ENCODE measurements at regions not wholly inside any gene's neighbourhood (a gene's known extent, or its start where the extent isn't known, plus 50 kb on each side); places are given as distances from the start of the nearest gene placed in this dataset.

DNA sequence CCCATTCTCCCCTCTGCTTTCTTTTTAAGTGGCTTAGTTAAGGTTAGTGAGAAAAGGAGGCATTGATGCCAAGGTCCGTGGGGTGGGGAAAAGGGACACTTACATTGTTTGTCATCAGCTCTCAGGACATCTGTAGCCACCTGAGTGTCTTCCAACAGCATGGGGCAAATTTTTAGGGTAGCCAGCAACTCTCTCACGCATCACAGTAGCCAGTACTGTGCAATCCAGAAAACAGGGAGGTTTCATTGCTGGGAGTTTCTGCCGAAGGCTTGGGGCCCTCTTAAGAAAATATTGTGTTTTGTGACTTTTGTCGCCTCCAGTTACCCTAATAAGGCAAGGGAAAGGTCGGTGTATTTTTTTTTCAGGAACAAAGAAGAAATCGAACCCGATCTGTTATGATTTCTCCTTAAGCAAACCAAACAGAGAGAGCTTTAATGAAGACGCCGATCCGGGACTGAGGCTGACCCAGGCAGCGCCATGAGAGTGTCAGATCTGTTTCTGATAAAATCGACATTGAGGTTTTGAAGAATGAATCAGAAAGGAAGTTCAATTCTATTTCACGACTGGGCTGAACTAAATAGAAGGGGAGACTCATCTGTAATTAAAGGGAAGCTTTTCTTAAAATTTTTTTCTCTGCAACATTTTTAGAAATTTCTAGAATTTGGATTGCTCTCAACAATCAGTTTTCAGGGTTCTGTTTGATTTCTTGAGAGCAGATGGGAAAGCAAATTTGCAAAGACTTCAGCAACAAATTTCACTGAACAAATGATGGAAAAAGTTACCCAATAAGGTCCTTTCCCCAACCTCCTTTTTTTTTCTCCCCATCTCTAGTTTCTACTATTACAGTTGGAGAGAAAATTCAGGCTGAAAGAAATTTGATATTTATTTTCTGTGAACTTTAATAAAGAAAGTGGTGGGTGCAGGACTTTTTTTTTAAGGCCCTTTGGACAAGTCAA, 144.7 kb upstream of the IRX3 start:
- Histone ChIP-seq H3K27ac (ENCODE audit: low read depth, low read length) (no peak overlapping the region), H3K9me3 (ENCODE audit: control insufficient read depth, insufficient read depth, low read depth, low read length) (peaks cover 21% of the 10 kb centered on the region), H3K4me1 (ENCODE audit: control insufficient read depth, insufficient read depth, low read length) (0 out of 2 replicates have a peak, but pooled peaks cover 5% of the 10 kb centered on the region), H3K9ac (ENCODE audit: low read length) (no peak overlapping the region), H3K27me3 (ENCODE audit: control insufficient read depth, insufficient read depth, low read length) (0 out of 2 replicates have a peak, but pooled peaks cover 9% of the 10 kb centered on the region), H3K36me3 (ENCODE audit: control insufficient read depth, insufficient read depth, low read length) (no peaks in the 10 kb centered on the region), H3K4me3 (ENCODE audit: low read depth, low read length) (no peak overlapping the region)

DNA sequence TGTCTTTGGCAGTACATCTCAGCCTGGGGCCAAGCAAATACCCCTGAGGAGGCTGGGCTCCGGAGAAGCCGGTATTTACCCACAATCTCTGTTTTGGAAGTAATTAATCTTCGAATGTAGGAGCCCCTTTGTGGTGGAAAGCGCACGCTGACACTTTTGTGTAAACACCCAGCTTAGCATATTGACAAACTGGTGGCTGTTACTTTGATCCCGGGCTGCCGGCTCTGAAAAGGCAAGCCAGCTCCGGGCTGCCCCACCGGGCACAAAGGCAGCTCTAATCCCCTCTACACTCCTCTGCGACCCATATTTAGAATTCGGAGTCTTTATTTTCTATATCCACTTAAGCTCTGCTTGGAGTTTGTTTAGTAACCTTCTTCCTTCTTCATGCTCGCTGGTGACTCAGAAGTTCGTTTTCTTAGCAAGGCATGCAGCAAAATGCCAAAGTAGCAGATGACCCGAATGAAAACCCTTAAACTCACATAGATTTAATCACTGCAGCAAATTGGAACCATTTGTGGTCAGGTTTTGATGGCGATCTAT, 144.0 kb upstream of the IRX3 start:
- H3K27ac ChIP-seq (ENCODE audit: low read depth, low read length), result no peak overlapping the region
- H3K36me3 ChIP-seq (ENCODE audit: control insufficient read depth, insufficient read depth, low read length), result no peaks in the 10 kb centered on the region
- no peak overlapping the region for H3K4me3 ChIP-seq (ENCODE audit: low read depth, low read length)
- peaks cover 21% of the 10 kb centered on the region for H3K9me3 ChIP-seq (ENCODE audit: control insufficient read depth, insufficient read depth, low read depth, low read length)
- peaks cover 5% of the 10 kb centered on the region; the same call in 1 of the 2 replicates for H3K4me1 ChIP-seq (ENCODE audit: control insufficient read depth, insufficient read depth, low read length)
- H3K9ac ChIP-seq (ENCODE audit: low read length), result no peak overlapping the region
- H3K27me3 ChIP-seq (ENCODE audit: control insufficient read depth, insufficient read depth, low read length), result 0 out of 2 replicates have a peak, but pooled peaks cover 12% of the 10 kb centered on the region

DNA sequence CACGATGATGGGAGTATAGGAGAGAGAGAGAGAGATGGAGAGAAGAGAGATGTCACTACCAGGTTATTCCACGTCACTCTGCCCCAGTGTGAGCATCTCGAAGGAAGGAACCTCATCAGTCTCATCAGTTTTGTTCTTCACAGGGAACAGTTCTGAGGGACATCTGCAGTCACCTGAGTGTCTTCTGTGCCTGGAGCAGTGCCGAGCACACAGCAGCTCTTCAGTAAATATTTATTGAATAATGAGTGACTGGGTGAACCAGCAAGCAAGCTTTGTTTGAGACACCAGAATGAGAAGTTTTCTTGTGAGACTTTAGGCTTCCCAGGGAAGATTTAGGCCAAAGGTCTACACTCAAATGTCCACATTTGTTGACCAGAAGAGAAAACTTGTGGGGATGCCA, 142.4 kb upstream of the IRX3 start:
- Histone ChIP-seq H3K4me1 (ENCODE audit: control insufficient read depth, insufficient read depth, low read length) (peaks cover 5% of the 10 kb centered on the region; the same call in 1 of the 2 replicates), H3K4me3 (ENCODE audit: low read depth, low read length) (no peak overlapping the region), H3K27me3 (ENCODE audit: control insufficient read depth, insufficient read depth, low read length) (0 out of 2 replicates have a peak, but pooled peaks cover 13% of the 10 kb centered on the region), H3K9me3 (ENCODE audit: control insufficient read depth, insufficient read depth, low read depth, low read length) (peaks cover 16% of the 10 kb centered on the region), H3K27ac (ENCODE audit: low read depth, low read length) (no peak overlapping the region), H3K36me3 (ENCODE audit: control insufficient read depth, insufficient read depth, low read length) (no peaks in the 10 kb centered on the region), H3K9ac (ENCODE audit: low read length) (no peak overlapping the region)

DNA sequence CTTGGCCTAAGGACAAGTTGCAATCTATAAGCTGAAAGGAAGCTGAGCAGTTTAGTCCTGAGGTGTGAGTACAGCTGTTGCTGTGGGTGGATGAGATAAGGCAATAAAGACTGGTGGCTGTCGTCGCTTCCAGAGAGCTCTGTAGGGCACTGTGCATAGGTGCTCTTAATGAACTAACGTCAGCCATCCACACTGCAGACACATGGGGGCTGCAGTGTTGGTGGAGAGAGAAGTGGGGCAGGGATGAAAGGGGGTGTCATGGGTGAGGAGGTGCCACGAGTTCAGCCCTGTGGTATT, 139.9 kb upstream of the IRX3 start:
- Histone ChIP-seq H3K36me3 (ENCODE audit: control insufficient read depth, insufficient read depth, low read length) (no peaks in the 10 kb centered on the region), H3K27ac (ENCODE audit: low read depth, low read length) (no peak overlapping the region), H3K9me3 (ENCODE audit: control insufficient read depth, insufficient read depth, low read depth, low read length) (peaks cover 16% of the 10 kb centered on the region), H3K4me1 (ENCODE audit: control insufficient read depth, insufficient read depth, low read length) (peaks cover 5% of the 10 kb centered on the region; the same call in 1 of the 2 replicates), H3K27me3 (ENCODE audit: control insufficient read depth, insufficient read depth, low read length) (0 out of 2 replicates have a peak, but pooled peaks cover 13% of the 10 kb centered on the region), H3K4me3 (ENCODE audit: low read depth, low read length) (no peak overlapping the region), H3K9ac (ENCODE audit: low read length) (no peak overlapping the region)

DNA sequence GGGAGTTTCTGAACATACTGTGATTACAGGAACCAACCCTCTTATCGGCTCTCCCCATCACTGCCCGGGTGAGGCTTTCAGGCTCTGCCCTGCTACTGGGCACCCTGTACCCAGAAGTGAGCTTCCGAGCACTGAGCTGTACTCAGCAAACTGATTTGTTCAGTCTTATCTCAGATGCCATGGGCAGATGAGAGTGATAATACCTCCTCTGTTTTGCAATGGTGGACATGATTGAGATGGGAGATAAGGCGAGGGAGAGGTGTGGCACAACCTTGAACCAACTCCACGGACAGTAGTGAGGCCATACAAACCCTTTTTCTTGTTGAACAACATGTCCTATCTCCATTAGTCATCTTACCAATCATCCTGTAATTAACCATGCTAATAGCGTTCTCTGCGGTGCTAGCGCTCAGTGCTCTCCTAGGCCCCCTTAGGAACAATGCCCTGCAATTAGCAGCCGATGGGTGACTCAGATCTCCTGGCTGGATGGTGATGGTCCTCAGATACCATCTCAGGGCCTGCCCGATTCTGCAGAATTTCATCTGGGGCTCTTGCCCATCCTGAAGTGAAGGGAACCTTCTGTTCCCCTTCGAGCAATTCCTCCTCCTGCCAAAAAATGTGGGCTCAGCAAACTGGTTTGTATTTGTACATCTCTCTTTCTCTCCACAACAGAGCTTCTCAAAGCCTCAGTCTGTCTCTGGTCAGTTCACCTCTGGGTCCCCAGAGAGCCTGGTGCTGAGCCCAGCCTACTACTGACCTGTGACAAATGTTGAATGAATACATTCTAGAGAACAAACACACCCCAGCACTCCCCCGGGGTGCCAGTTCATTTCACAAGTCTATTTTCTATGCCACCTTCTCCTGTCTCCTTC, 139.3 kb upstream of the IRX3 start:
- Histone ChIP-seq H3K4me1 (ENCODE audit: control insufficient read depth, insufficient read depth, low read length) (peaks cover 2% of the 10 kb centered on the region; the same call in 1 of the 2 replicates), H3K9ac (ENCODE audit: low read length) (no peak overlapping the region), H3K36me3 (ENCODE audit: control insufficient read depth, insufficient read depth, low read length) (no peaks in the 10 kb centered on the region), H3K4me3 (ENCODE audit: low read depth, low read length) (no peak overlapping the region), H3K9me3 (ENCODE audit: control insufficient read depth, insufficient read depth, low read depth, low read length) (peaks cover 16% of the 10 kb centered on the region), H3K27me3 (ENCODE audit: control insufficient read depth, insufficient read depth, low read length) (0 out of 2 replicates have a peak, but pooled peaks cover 8% of the 10 kb centered on the region), H3K27ac (ENCODE audit: low read depth, low read length) (no peak overlapping the region)

DNA sequence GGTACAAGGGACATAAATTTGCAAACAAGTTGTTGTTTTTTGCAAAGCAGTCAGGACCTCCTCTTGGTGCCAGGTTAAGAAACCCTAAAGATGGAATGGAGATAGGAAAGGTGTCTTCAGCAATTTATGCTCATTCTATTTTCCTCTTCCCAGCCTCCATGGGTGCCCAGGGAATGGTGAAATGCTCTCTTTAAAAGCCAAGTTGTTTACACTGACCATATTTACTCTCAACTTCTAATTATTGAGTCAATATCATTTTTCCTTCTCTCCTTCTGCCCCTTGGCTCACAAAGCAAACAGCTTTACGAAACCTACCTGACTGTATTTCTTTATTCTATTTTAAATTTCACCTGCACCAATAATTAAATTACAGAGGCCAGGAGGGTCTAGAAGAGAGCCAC, 138.5 kb upstream of the IRX3 start:
- H3K4me1 ChIP-seq (ENCODE audit: control insufficient read depth, insufficient read depth, low read length), result no peaks in the 10 kb centered on the region; the same call in 1 of the 2 replicates

DNA sequence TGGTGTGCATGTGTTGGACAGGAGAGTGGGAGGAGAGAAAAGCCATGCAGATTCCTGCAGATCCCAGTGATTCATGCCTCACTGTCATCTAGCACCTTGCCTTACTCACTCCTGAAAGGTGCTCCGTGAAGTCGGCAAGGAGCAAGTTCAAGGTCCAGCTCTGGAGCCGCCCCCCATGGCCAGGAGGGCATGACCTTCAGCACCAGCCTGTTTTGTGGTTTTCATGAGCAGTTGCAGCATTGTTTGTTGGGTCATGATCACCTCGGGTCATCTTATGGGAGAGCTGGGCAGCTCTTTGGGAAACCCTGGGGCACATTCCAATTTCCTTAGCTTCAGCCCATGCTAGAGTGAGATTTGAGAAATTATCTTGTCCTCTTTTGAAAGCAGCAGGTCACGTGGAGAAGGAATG, 137.5 kb upstream of the IRX3 start:
- no peak overlapping the region for H3K27ac ChIP-seq (ENCODE audit: low read depth, low read length)
- 0 out of 2 replicates have a peak, but pooled peaks cover 8% of the 10 kb centered on the region for H3K27me3 ChIP-seq (ENCODE audit: control insufficient read depth, insufficient read depth, low read length)

More for the DNA sequence above, 138.5 kb upstream of the IRX3 start:
- no peak overlapping the region for H3K4me3 ChIP-seq (ENCODE audit: low read depth, low read length)
- no peak overlapping the region for H3K27ac ChIP-seq (ENCODE audit: low read depth, low read length)
- H3K27me3 ChIP-seq (ENCODE audit: control insufficient read depth, insufficient read depth, low read length), result 0 out of 2 replicates have a peak, but pooled peaks cover 8% of the 10 kb centered on the region
- H3K9ac ChIP-seq (ENCODE audit: low read length), result no peak overlapping the region
- H3K36me3 ChIP-seq (ENCODE audit: control insufficient read depth, insufficient read depth, low read length), result no peaks in the 10 kb centered on the region
- peaks cover 14% of the 10 kb centered on the region for H3K9me3 ChIP-seq (ENCODE audit: control insufficient read depth, insufficient read depth, low read depth, low read length)

DNA sequence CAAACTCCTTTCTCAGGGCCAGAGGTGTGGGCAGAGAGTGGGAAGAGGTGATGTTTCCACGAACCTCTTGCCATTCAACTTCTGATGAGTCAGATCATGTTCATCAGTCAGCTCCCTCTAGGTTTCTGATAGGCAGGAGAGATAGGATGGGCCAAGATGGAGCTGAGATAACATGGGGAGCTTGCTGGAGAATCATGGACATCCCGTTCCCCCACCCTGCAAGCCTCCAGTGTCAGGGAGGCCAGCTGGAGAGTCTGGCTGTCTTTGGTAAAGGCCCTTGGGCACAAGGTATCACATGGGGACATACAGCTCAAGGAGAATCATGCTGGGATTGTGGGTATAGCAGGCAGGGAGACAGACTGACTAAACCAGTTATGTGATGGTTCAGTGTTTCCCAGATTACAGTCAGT, 136.0 kb upstream of the IRX3 start:
- no peak overlapping the region for H3K4me3 ChIP-seq (ENCODE audit: low read depth, low read length)
- H3K9ac ChIP-seq (ENCODE audit: low read length), result no peak overlapping the region
- H3K36me3 ChIP-seq (ENCODE audit: control insufficient read depth, insufficient read depth, low read length), result no peaks in the 10 kb centered on the region
- no peaks in the 10 kb centered on the region; the same call in 1 of the 2 replicates for H3K4me1 ChIP-seq (ENCODE audit: control insufficient read depth, insufficient read depth, low read length)
- no peak overlapping the region for H3K27ac ChIP-seq (ENCODE audit: low read depth, low read length)
- no peaks in the 10 kb centered on the region for H3K9me3 ChIP-seq (ENCODE audit: control insufficient read depth, insufficient read depth, low read depth, low read length)
- 0 out of 2 replicates have a peak, but pooled peaks cover 4% of the 10 kb centered on the region for H3K27me3 ChIP-seq (ENCODE audit: control insufficient read depth, insufficient read depth, low read length)

More for the DNA sequence above, 137.5 kb upstream of the IRX3 start:
- Histone ChIP-seq H3K4me3 (ENCODE audit: low read depth, low read length) (no peak overlapping the region), H3K9me3 (ENCODE audit: control insufficient read depth, insufficient read depth, low read depth, low read length) (peaks cover 4% of the 10 kb centered on the region; the same call in 1 of the 2 replicates), H3K4me1 (ENCODE audit: control insufficient read depth, insufficient read depth, low read length) (no peaks in the 10 kb centered on the region; the same call in 1 of the 2 replicates), H3K36me3 (ENCODE audit: control insufficient read depth, insufficient read depth, low read length) (no peaks in the 10 kb centered on the region), H3K9ac (ENCODE audit: low read length) (no peak overlapping the region)

DNA sequence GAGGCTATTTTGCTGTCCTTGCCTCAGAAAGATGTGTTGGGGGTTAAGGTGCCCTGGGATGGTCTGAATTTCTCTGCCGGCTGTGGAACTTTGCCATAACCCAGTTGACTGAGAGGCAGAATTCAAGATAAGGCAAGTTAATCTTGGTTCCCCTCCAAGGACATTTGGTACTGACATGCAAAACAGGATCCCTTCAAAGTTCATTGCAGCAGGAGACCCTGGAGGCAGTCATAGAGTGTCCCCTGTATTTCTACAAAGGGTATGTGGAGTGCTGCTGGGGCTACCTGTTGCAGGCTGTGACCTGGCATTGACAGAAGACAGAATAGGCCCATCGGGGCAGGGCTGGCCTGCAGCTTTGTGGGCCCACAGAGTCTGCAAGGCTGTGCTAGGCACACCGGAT, 135.6 kb upstream of the IRX3 start:
- no peaks in the 10 kb centered on the region; the same call in 1 of the 2 replicates for H3K4me1 ChIP-seq (ENCODE audit: control insufficient read depth, insufficient read depth, low read length)
- no peaks in the 10 kb centered on the region for H3K36me3 ChIP-seq (ENCODE audit: control insufficient read depth, insufficient read depth, low read length)
- no peak overlapping the region for H3K9ac ChIP-seq (ENCODE audit: low read length)
- H3K4me3 ChIP-seq (ENCODE audit: low read depth, low read length), result no peak overlapping the region
- no peaks in the 10 kb centered on the region for H3K9me3 ChIP-seq (ENCODE audit: control insufficient read depth, insufficient read depth, low read depth, low read length)
- H3K27me3 ChIP-seq (ENCODE audit: control insufficient read depth, insufficient read depth, low read length), result 0 out of 2 replicates have a peak, but pooled peaks cover 4% of the 10 kb centered on the region
- H3K27ac ChIP-seq (ENCODE audit: low read depth, low read length), result no peak overlapping the region

DNA sequence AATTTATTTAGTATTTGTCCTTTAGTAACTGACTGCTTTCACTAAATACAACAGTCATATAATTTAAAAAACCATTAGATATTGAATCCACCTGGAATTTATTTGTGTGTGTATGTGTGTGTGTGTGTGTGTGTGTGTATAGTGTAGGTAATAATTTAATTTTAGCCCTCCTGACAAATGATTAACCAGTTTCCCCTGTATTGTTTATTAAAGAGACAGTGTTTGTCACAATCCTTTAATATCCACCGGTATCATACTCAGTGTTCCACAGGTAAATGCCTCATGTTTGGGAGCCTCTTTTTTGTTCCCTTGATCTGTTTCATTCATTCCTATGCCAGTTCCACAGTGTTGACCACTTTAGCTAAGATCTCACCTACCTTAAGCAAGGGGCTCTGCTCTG, 134.6 kb upstream of the IRX3 start:
- no peaks in the 10 kb centered on the region for H3K9me3 ChIP-seq (ENCODE audit: control insufficient read depth, insufficient read depth, low read depth, low read length)
- 0 out of 2 replicates have a peak, but pooled peaks cover 4% of the 10 kb centered on the region for H3K27me3 ChIP-seq (ENCODE audit: control insufficient read depth, insufficient read depth, low read length)
- H3K9ac ChIP-seq (ENCODE audit: low read length), result no peak overlapping the region
- H3K4me3 ChIP-seq (ENCODE audit: low read depth, low read length), result no peak overlapping the region
- no peaks in the 10 kb centered on the region for H3K36me3 ChIP-seq (ENCODE audit: control insufficient read depth, insufficient read depth, low read length)
- H3K27ac ChIP-seq (ENCODE audit: low read depth, low read length), result no peak overlapping the region
- no peaks in the 10 kb centered on the region; the same call in 1 of the 2 replicates for H3K4me1 ChIP-seq (ENCODE audit: control insufficient read depth, insufficient read depth, low read length)

Data from HUES6 (cell line).